HG03442 (cell line): ENCODE measurements at regions not wholly inside any gene's neighbourhood (a gene's known extent, or its start where the extent isn't known, plus 50 kb on each side); places are given as distances from the start of the nearest gene placed in this dataset.
"Not testable (repeated sequence)": the region's sequence is repeated elsewhere in the genome, so short reads cannot be mapped to it uniquely, and the experiment has no call there.

Source experiments
- ATAC-seq: cut with Tn5 transposase; IDR thresholded peaks from one replicate; pipeline ENCODE4 v1.9.1; 2021; ENCODE audit warnings: mild to moderate bottlenecking, moderate library complexity; ENCODE audit not compliant: unreplicated experiment

DNA sequence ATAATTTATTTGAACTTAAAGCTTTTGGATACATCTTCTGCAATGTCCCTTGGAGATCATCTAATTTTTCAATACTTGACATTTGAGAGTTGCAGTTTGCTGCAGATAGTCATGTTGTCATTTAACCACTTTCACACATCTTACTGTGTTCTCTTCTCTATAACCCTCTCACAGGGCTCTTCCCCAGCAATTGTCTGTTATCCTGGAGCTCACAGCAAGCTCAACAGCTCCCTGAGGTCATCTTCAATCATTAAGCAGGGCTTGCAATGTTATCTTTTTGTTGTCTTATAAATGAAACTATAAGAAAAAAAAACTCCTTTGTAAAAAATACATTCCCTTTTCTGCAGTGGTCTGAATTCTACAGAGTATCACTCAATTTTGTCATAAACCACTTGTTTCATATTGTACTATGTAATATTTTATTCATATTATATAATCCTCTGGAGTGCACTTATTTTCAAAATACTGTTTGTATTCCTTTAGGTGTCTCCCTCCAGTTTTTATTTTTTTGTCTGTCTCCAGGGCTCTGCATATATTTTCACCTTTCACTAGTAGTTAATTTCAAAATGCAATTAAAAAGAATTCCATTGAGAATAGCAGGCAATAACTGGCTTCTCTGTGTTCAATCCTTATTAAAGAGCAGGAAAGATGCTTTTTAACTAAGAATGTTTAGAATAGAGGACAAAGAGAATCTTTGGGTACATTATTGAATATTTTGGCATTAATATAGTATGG, 106.3 kb upstream of the ARSJ start:
- no peak for ATAC-seq

GRCh38 chr4:114087596-114088230, 108.3 kb upstream of the ARSJ start:
- no peak for ATAC-seq

- no peak for ATAC-seq
Measured at GRCh38 chr4:114088481-114088880, 109.0 kb upstream of the ARSJ start.

DNA sequence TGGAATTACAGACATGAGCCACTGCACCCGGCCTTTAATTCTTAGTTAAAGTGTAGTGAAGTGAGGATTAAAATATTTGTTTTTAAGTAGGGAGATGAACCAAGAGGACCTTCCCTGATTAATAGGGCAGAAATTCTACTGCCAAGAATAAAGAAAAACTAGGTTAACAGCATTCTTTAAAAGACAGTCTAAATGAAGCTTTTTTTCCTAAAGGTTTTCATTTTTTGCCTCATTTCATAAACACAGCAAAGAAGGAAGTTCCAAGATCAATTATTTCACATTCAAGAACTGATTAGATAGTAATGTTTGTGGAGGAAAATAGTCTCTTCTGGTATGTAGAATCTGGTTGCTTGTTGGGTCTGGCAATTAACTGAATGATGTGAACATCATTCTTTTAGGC, 112.1 kb upstream of the ARSJ start:
- ATAC-seq, result no peak

- no peak for ATAC-seq
Measured at GRCh38 chr4:114093221-114093715, 113.8 kb upstream of the ARSJ start.

DNA sequence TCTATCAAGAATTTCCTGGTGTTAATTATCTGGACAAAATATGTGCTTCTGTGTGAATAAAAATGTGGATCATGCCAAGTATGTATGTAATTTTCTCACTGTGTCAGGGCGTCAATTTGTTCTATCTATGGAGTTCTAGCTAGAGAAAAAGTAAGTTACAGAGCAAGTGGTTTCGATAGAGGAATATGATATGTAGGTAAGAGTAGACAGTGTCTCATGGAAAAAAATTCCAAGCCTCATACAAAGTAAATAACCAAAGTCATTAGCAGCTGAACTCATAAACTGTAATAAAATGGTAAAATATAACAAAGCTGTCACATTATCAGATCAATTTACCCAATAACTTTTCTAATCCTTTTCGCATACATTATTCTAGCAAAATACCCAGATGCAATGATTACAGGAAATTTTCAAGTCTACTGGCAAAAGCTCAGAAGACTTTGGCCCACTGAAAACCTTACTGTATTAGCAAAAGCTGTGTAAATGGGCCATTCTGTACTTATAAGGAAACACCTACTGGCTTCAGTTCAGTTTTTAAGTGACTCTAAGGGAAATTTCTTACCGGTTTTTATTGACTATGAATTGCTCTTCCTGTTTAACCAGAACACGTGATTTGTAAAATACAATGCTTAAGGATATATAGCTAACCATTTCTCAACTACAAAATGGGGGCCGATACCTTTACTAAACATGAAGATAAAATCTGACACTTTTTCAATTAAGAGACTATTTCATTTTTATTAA, 121.0 kb upstream of the ARSJ start:
- ATAC-seq, result no peak

GRCh38 chr4:114103908-114104307, 124.5 kb upstream of the ARSJ start:
- no peak for ATAC-seq

DNA sequence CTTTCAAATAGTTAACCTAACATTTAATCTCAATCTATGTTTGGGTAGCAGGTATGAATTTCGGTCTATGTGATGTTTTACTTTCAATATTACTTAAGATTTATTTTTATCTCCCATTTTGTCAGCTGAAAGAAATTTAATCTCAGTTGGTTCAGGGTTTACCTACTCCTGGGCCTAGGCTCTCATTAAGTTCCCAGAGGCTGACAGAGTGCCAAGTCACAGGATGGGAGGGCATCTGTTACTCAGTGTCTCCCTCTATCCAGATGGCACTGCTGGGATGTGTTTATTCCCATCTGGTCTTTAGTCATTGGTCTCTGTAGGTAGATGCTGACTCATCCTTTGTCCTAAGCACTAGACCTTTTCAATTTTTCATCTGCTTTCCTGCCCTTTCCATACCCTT, 129.4 kb upstream of the ARSJ start:
- no peak for ATAC-seq

DNA sequence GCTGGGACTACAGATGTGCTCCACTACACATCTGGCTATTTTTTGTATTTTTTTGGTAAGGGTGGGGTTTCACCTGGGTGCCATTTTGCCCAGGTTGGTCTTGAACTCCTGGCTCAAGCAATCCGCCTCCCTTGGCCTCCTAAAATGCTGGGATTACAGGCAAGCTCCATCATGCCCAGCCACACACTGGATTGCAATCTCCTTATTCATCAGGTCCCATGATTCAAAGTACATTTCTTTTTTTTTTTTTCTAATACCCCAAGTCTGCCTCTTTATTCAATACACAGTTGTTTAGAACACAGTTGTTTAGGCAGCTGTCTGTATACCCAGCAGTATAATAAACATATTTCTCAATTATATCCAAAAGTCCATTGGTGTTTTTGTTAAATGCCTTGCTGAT, 130.3 kb upstream of the ARSJ start:
- ATAC-seq, result no peak

DNA sequence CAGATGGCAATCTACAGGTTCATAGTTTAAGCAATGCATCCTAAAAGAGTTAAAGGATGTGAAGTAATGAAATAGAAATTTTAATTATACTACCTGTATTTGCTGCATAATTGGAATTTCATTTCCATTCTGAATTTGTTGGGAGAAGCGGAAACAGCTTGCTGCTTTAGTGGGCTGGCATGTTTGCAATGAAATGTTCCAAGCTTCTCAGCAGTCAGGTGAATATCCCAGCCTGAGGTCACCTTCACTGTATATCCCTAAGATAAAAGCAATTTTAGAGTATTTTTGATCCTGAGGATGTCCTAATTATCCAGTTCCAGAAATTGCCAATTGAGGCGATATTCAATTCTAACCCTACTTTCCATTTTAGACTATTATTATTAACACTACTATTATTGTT, 136.1 kb upstream of the ARSJ start:
- ATAC-seq, result no peak

GRCh38 chr4:114116861-114117260, 137.4 kb upstream of the ARSJ start:
- ATAC-seq, result no peak

DNA sequence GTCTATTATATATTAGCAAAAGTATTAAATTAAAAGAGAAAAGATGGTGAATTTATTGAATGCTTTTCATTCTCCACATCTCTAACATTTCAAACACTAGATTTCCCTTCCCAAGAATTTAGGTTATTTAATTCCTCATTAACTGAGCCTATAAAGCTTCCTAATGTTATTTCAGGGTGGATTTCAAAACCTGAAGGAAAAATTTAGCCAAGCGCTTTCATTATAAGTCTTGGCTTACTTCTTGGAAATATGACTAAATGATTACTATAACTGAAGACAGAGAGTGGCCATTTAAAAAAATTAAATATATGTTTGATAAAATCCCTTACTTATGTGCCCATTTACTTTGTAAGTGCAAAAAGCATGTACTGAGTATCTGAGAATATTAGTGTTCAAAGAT, 141.8 kb upstream of the ARSJ start:
- no peak for ATAC-seq

DNA sequence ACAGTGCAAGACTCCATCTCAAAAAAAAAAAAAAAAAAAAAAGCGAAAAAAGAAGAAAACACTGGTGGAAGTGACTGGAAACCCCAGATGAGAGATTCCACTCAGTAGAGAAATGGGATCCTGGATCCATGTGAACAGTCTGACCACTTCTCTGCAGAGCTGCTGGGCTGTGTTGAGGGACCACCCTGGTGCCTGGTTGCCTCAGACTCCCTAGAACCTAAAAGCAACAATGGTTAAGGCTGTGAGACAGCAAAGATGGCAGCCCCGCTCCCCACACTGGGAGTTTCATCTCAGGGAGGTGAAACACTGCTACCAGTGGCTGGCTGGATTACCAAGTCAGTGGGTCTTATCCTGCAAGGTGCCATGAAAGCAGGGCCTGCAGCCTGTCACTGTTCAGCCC, 152.8 kb upstream of the ARSJ start:
- no peak for ATAC-seq

GRCh38 chr4:114132830-114133229, 153.4 kb upstream of the ARSJ start:
- ATAC-seq, result no peak

DNA sequence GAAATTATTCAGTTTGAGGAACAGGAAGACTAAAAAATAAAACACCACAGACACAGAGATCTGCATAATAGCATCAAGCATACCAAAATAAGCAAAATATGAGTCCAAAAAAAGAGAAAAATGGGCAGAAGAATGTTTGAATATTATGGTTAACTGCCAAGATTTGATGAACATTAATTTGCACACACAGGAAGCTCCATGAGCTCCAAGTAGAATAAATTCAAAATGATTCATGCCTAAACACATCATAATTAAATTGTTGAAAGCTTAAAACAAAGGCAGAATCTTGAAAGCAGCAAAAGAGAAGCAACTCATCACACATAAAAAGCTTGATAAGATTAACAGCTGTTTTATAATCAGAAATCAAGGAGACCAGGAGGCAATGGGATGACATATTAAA, 156.6 kb upstream of the ARSJ start:
- ATAC-seq, result no peak

DNA sequence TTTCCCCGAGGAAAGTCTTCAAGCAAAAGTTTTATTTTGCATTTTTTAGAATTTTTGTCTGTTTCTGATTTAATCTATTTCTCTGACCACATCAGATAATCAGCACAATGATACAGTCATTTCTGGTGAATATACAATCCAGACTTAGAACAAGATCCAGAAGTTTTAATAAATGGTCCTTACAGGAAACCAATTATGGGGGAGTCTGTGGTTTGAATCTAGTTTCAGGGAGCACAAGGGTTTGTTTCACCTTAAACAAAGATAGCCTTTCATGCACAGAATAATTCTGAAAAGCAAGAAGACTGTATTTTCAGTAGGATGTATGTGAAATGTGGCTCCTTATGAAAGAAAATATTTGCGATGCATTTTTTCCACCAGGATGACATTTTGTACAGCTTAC, 158.5 kb upstream of the ARSJ start:
- ATAC-seq, result no peak

- ATAC-seq, result no peak
Measured at GRCh38 chr4:114146947-114147618, 167.6 kb upstream of the ARSJ start.

DNA sequence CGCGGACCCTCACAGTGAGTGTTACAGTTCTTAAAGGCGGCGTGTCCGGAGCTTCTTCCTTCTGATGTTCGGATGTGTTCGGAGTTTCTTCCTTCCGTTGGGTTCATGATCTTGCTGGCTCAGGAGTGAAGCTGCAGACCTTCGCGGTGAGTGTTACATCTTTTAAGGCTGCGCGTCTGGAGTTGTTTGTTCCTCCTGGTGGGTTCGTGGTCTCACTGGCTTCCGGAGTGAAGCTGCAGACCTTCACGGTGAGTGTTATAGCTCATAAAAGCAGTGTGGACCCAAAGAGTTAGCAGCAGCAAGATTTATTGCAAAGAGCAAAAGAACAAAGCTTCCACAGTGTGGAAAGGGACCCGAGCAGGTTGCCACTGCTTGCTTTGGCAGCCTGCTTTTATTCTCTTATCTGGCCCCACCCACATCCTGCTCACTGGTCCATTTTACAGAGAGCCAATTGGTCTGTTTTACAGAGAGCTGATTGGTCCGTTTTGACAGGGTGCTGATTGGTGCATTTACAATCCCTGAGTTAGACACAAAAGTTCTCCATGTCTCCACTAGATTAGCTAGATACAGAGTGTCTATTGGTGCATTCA, 168.3 kb upstream of the ARSJ start:
- ATAC-seq, result not testable (repeated sequence)

- ATAC-seq, result not testable (repeated sequence)
Measured at GRCh38 chr4:114148372-114149070, 169.1 kb upstream of the ARSJ start.

GRCh38 chr4:114156371-114156770, 176.9 kb upstream of the ARSJ start:
- no peak for ATAC-seq
